Ishikawa (cell line): ENCODE measurements at regions not wholly inside any gene's neighbourhood (a gene's known extent, or its start where the extent isn't known, plus 50 kb on each side); places are given as distances from the start of the nearest gene placed in this dataset.

Experiments
- CREB1 ChIP-seq: IDR thresholded peaks from 2 replicates; pipeline ENCODE4 v1.6.1; 2012; ENCODE audit warnings: low read depth
- EP300 ChIP-seq: IDR thresholded peaks from 2 replicates; pipeline ENCODE4 v1.6.1; 2012; ENCODE audit warnings: borderline replicate concordance
- MAX ChIP-seq: IDR thresholded peaks from 2 replicates; pipeline ENCODE4 v1.6.1; 2012
- REST ChIP-seq: IDR thresholded peaks from 2 replicates; pipeline ENCODE4 v1.6.1; 2012; ENCODE audit warnings: low read depth, mild to moderate bottlenecking
- USF1 ChIP-seq: IDR thresholded peaks from 2 replicates; pipeline ENCODE4 v1.6.1; 2012
- YY1 ChIP-seq: IDR thresholded peaks from 2 replicates; pipeline ENCODE4 v1.6.1; 2012; ENCODE audit warnings: low read depth
- ZBTB7A ChIP-seq: IDR thresholded peaks from 2 replicates; pipeline ENCODE4 v1.6.1; 2012; ENCODE audit warnings: low read depth

- TF ChIP-seq USF1 (no peak), EP300 (no peak), YY1 (no peak), ZBTB7A (no peak), REST (no peak), MAX (no peak), CREB1 (no peak)
Observed at GRCh38 chr12:81956468-81956860, 197.3 kb upstream of the PPFIA2 start.
